KOPT-K1 (cell line): ENCODE measurements at regions not wholly inside any gene's neighbourhood (a gene's known extent, or its start where the extent isn't known, plus 50 kb on each side); places are given as distances from the start of the nearest gene placed in this dataset.
"Not testable (repeated sequence)": the region's sequence is repeated elsewhere in the genome, so short reads cannot be mapped to it uniquely, and the experiment has no call there.

Source experiments
- H3K27ac ChIP-seq: fragments of 200-600 bp; sonication (generic); 2 replicates; pipeline ENCODE4 v1.5.1; 2016; ENCODE audit warnings: antibody characterized with exemption, mild to moderate bottlenecking, low read depth, low read length; ENCODE audit not compliant: poor library complexity, severe bottlenecking
- H3K36me3 ChIP-seq: fragments of 200-600 bp; sonication (generic); 2 replicates; pipeline ENCODE4 v1.5.1; 2017; ENCODE audit warnings: antibody characterized with exemption, mild to moderate bottlenecking, low read length, moderate library complexity; ENCODE audit not compliant: insufficient read depth
- H3K9me3 ChIP-seq: fragments of 200-600 bp; sonication (generic); 2 replicates; pipeline ENCODE4 v1.5.1; 2017; ENCODE audit warnings: antibody characterized with exemption, low read length, mild to moderate bottlenecking; ENCODE audit not compliant: insufficient read depth, poor library complexity, severe bottlenecking

DNA sequence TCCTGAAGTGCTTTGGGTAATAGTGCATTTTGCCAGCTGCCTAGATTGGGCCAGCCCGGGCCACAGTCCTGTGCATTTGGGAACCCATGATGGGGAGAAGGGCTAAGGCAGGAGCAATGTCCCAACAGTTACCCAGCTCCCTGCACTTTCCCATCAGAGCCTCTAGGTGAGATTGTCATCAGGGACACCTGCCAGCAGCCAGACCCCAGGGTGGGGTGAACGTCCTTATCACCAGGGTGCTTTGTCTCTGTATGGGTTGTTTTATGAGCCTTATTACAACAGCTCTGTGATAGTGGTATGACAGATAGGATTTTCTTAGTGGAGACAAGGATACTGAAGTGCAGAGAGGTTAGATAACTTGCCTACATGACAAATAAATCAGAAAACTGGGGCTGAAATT is 365.7 kb downstream of the OSTF1 start:
- Histone ChIP-seq H3K36me3 (no peaks in the 10 kb centered on the region), H3K9me3 (no peaks in the 10 kb centered on the region), H3K27ac (no peak overlapping the region)

DNA sequence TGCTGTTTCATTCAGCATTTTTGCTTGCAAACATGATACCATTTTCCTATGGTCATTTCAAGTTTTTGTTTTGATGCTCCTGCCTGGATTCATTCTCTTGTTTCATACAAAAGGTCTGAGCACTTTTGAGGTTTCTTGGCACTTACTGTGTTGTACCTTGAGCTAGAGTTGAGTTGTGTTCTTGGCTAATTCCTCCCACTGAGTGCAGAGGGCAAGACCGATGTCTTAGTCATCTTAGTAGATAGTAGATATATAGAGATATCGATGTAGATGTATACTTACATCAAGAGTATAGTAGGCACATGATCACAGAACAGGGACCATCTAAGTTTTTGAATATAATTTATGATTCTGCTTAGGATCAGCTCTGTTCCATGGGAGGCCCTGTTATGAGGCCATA is 366.6 kb downstream of the OSTF1 start:
- Histone ChIP-seq H3K36me3 (no peaks in the 10 kb centered on the region), H3K9me3 (no peaks in the 10 kb centered on the region), H3K27ac (no peak overlapping the region)

DNA sequence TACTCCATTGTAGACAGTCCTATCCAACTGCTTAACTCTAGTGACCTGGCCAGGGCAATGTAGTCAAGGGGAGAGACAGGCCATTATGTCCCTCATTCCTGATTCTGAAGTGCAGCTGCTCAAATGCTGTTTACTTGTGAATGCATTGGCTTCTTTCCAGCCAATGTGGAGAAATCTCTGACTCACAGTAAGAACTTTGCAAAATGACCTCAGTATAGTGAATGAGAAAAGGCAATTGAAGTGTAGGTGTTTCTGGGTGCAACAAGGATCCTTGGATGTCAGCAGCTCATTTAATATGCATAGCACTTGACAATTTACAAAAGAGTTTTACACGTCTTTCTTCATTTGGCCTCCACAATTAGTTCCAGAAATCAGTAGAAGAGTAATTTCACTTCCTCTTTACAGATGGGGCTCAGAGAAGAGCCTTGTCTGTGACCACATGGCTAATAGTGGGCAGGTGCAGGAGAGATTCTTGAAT is 367.2 kb downstream of the OSTF1 start:
- Histone ChIP-seq H3K9me3 (no peaks in the 10 kb centered on the region), H3K27ac (no peak overlapping the region), H3K36me3 (no peaks in the 10 kb centered on the region)

DNA sequence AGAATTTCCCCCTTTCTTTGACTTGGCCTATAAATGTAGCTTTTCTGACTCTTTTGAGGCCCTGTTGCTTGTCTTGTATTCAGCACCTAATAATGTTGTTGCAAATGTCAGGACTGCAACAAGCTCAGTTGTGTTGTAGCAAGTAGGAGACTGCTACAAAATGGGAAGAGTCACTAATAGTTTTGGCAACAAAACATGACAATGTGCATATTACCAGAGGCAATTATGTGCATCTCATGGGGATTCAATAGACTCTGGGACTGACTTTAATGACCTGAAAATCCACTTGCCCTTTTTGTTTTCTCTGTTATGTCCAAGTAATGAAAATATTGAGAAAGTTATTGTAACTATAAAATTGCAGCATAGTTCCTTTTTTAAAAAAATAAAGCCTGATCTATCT is 368.4 kb downstream of the OSTF1 start:
- no peaks in the 10 kb centered on the region for H3K9me3 ChIP-seq
- no peaks in the 10 kb centered on the region for H3K36me3 ChIP-seq
- H3K27ac ChIP-seq = no peak overlapping the region

DNA sequence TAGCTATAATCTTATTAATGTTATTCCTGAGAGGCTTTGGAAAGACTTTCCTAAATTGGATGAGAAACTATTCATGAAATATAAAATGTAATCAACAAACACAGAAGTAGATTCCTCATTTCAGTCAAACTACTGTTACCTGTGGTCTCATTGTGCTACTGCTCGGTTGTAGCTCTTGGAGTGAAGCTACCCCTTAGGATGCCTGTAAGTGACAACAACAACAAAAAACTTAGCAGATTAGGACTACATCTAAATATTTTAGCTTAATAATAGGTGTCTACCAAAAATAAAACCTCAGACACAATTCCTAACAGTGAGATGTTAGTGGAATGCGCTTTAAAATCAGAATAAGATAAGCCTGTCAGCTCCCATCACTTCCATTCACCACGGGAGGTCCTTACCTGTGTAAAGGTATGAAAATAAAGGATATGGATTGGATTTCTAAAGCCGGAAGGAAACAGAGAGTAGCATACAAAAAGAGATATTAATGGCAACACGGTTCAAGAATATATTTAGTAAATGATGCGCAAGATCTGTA is 369.2 kb downstream of the OSTF1 start:
- Histone ChIP-seq H3K27ac (no peak overlapping the region), H3K9me3 (no peaks in the 10 kb centered on the region), H3K36me3 (no peaks in the 10 kb centered on the region)

DNA sequence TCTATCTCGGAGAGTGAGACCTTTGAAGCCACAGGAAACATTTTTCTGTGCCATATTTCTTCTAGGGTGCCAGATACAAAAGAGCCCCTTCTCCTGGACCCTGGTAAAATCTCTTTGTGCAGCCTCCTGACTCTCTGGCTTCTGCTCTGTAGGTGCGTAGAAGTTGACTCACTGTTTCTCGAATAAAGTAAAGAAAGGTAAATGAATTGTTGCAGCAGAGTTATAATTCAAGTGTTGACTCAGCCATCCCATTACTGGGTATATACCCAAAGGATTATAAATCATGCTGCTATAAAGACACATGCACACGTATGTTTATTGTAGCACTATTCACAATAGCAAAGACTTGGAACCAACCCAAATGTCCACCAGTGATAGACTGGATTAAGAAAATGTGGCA is 371.0 kb downstream of the OSTF1 start:
- not testable (repeated sequence) for H3K9me3 ChIP-seq, H3K36me3 ChIP-seq, H3K27ac ChIP-seq

DNA sequence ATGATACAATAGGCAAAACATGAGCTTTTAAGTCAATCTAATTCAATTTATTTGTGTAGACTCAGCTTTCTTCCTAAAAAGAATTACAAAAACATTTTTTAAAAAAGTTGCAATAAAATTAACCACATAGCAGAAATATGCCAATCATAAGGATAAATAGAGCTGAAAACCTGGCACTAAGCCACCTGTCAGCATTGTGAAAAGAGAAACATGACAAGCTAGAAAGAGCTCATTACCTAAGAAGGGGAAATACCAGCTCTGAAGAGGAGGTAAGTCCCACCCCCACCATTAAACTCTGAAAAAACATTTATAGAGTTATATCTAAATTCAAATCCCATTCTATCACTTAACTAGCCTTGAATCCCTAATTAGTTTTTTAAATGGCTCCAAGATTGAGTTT is 372.9 kb downstream of the OSTF1 start:
- H3K36me3 ChIP-seq = no peaks in the 10 kb centered on the region
- H3K27ac ChIP-seq = no peak overlapping the region
- no peaks in the 10 kb centered on the region for H3K9me3 ChIP-seq

DNA sequence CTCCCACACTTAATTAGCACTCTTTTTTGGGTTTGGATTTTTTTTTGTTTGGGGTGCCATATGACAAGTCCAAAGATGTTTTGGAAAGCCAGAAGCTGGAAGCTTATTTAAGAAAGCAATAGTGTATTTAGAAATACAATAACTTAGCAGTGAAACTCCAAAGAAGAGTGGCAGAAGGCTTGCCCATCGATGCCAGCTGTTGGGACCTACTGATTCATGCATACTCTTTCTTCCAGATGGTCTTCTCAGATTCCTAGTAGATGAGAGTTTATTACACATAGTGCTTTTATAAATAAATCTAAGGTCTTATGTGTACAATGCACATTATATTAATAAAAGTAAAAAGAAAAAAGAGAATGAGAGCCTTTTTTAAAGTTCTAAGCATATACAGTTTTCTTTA is 374.6 kb downstream of the OSTF1 start:
- no peaks in the 10 kb centered on the region for H3K36me3 ChIP-seq
- no peaks in the 10 kb centered on the region for H3K9me3 ChIP-seq
- H3K27ac ChIP-seq = no peak overlapping the region

DNA sequence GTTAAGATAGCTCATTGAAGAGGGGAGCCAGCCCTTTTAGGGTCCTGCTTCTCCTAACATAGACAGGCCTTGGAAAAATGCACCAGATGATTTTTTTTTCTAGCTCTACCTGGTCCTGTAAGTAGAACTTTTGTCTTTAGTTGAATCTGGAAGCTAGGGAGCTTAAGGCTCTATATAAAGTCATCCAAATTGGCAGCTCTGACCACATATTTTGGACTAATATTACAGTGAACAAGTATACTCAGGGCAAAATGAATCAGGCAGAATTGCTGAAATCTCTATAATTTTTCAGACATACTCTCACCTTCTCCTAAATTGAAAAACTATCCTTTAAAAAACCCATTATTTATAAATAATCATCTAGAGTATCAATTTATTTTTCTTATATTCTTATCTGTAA is 375.6 kb downstream of the OSTF1 start:
- H3K36me3 ChIP-seq = no peaks in the 10 kb centered on the region
- no peaks in the 10 kb centered on the region for H3K9me3 ChIP-seq
- H3K27ac ChIP-seq = no peak overlapping the region

DNA sequence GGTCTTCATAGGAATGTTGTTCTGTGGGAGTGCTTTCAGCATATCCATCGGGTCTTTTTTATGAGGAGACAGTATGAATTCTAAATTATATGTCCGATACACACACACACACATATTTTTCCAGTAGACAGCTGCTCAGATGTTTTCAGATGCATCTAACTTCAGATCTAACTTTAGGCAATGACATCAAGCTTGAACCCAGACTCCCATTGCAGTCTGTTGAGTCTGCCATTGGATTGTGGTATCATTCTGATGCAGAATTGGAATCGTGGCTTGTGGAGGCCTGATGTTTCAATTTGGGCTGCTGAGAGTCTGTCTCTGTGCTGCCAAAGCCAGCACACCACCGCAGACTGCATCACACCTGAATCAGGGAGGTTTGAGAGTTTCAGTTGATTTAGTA is 376.4 kb downstream of the OSTF1 start:
- no peaks in the 10 kb centered on the region for H3K36me3 ChIP-seq
- H3K9me3 ChIP-seq = no peaks in the 10 kb centered on the region
- H3K27ac ChIP-seq = no peak overlapping the region

DNA sequence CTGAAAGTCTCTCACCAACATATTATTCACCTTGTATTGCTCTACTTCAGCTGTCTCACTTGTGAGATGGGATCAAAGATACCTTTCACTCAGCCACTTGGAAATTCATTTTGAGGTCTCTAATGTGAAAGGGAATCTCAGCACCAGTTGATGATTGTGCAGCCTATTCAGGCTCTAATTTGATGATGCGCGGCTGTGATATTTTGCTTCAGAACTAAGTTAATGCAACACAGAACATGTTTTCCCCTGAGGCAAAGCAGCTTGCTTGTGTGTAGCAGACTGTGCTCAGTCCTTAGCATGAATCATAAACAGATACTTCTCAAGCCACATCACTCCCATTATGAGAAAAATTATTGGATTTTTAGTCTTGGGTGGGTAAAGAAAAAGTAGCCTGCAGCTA is 378.8 kb downstream of the OSTF1 start:
- Histone ChIP-seq H3K27ac (no peak overlapping the region), H3K9me3 (no peaks in the 10 kb centered on the region), H3K36me3 (no peaks in the 10 kb centered on the region)

DNA sequence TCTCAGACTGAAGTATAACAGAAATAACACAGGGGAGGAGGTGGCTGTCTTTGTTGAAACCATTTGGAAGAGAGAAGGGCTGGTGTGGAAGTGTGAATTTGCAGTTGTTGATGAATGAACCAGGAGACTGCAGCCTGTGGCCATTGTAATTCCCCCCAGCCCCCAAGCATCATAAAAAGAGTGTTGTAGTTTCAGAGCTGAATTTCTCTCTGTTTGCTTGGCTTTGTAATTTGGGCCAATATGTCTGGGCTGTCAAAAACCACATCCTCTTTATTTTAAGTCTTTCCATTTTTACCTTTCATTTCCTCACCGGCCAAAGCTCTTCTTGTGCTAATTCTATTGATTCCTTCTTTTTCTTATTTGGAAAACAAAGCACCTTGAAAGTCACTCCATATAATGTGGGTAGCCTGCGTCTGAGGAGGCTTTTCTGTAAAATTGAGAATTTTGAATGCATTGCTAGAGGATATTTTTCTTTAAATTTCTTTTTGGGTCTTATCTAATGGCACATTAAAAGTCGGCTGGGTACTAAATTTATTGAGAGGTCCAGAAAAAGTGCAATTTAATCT is 383.3 kb downstream of the OSTF1 start:
- H3K36me3 ChIP-seq = no peaks in the 10 kb centered on the region
- no peaks in the 10 kb centered on the region for H3K9me3 ChIP-seq
- no peak overlapping the region for H3K27ac ChIP-seq

DNA sequence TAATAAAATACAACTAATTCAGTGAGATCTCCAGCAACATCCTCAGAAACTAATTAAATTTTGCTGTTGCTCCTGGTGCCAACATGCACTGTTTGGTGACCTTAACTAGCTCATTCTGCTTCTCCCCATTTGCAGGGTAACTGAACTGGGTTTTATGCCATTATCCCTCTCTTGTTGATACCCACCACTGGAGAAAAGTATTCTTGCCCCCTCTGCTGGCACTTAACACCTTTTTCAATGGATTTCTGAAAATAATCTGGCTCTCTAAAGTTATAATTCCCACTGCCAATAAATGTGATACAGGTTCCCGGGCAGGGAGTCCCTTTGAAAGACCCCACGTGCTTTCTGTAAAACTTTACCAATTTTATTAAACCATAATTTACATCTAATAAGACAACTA is 394.3 kb downstream of the OSTF1 start:
- H3K36me3 ChIP-seq = no peaks in the 10 kb centered on the region
- no peaks in the 10 kb centered on the region for H3K9me3 ChIP-seq
- no peak overlapping the region for H3K27ac ChIP-seq

DNA sequence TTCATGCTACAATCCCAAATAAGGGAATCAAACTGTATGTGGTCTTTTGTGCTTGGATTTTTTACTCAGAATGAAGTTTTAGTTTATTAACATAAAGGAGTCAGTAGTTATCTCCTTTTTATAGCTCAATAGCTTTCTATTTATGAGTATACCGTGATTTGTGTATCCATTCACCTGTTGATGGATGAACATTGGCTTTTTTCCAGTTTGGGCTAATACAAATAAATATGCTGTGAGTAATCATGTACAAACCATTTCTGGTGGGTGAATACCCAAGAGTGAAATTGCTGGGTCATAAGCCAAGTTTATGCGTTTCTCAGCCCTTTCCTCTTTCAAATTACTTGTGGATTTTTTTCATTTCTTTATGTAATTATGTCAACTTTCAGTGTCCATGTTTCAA is 395.3 kb downstream of the OSTF1 start:
- Histone ChIP-seq H3K36me3 (no peaks in the 10 kb centered on the region), H3K27ac (no peak overlapping the region), H3K9me3 (no peaks in the 10 kb centered on the region)

DNA sequence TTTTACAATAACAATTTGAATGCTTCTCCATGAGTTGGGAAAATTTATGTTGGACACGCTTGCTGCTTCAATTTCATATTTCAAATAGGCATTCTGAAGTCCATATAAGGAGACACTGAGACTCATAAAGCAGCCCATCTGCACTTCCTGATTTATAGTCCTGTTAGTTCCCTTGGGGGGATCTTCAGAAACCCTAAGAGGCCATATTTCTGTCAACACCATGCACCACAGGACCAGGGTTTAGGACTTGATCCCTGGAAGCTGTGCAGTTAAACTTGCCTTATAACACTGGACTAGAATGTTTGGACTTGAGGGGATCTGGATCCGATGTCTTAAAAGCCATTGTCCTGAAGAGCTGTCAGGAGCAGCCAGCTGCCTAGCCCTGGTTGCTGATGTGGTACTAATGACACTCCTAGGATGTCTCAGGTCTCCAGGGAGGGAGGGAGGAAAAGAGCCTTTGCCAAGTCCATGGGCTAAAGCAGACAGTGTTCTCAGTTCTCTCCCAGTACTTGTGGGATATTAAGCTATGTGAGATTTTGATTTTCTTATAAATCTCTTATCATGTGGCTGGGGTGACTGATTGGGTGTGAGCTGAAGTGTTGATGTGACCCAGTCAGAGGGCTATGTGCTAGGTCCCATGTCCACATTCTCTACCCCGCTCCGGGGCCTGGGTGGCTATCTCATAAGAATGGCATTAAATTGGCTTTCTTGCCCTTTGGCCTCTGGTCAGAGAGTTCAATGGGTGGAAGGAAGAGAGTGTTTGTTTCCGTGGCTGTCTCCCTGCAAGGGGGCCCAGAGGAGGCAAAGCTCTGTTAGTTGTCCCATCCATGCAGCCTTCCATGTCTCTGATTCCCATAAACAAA is 399.8 kb downstream of the OSTF1 start:
- H3K36me3 ChIP-seq = no peaks in the 10 kb centered on the region
- H3K9me3 ChIP-seq = no peaks in the 10 kb centered on the region
- H3K27ac ChIP-seq = no peak overlapping the region

DNA sequence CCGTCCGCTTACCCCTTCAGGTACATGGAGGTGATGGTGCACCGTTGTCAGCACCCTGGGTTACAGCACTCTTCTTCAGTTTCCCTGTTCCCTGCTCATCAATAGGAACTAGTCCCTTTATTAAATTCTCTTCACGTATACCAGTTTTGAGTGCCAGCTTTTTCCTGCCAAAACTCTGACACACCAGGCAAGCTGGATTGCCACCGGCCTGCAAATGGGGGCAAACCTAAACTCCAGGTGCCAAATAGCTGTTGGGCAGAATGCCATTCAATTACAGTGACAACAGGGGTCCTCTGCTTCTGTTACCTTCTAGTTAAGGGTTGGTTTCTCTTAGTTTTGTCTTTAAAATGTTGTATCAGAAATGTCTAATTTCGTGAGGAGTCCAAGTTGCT is 400.4 kb downstream of the OSTF1 start:
- no peaks in the 10 kb centered on the region for H3K36me3 ChIP-seq
- no peak overlapping the region for H3K27ac ChIP-seq

More for the DNA sequence above, 400.4 kb downstream of the OSTF1 start:
- H3K9me3 ChIP-seq = no peaks in the 10 kb centered on the region
